GM19438 (cell line): ENCODE measurements at regions not wholly inside any gene's neighbourhood (a gene's known extent, or its start where the extent isn't known, plus 50 kb on each side); places are given as distances from the start of the nearest gene placed in this dataset.

Experiments
- ATAC-seq: cut with Tn5 transposase; IDR thresholded peaks from one replicate; pipeline ENCODE4 v1.9.1; 2021; ENCODE audit warnings: low read depth; ENCODE audit not compliant: unreplicated experiment

DNA sequence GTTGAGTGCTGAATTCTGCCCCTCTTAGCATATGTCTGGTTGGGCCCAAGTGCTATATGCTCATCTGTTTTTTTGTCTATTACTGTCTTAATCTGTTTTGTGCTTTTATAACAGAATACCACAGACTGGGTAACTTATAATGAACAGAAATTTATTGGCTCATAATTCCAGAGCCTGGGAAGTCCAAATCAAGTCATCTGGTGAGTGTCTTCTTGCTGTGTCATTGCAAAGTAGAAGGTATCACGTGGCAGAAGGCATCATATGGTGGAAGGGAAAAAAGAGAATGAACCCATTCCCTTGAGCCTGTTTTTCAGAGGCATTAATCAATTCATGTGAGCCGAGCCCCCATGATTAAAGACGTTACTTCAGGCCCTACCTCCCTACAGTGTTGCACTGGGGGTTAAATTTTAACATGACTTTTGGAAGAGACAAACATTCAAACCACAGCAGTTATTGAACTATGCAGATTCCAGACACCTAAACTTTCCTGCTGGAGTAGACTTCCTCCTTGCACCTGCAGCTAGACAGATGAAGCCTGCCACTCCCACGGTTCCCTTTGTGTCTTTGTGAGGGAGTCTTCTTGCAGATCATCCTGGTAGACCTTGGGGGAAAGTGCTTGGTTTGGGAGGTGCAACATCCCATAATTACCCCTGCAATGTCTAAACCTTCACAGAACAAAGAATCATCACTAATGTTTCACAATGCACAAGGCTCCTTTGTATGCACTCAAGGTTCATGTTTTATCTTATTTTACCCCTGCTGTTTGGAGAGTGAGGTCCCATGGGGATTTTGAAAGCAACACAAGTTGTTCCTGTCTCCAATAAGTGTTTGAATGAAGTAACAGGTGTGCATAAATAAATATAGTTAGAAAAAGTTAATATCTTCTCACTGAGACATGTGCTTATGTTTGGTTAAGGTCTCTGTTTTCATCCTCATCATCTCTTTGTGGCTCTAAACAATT lies 64.7 kb upstream of the XCR1 start:
- no peak for ATAC-seq

DNA sequence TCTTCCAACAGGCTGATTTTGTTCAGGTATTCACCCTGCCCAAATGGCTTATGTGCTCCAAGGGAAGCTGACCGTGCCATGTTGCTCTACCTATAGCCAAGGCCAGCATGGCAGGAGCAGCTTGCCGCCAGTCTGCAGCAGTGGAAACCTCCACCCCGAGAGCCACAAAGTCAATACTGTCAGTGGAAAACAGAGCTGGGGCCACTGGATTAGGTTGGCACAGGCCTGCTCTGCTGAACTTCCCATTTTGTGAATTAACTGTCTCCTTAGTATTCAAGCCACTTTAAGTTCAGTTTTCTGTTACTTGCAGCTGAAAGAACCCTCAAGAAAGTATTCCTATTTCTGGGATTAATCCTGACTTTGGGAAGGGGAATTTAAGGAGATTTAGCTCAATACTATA lies 63.8 kb upstream of the XCR1 start:
- no peak for ATAC-seq

- no peak for ATAC-seq
These were observed 62.9 kb upstream of the XCR1 start for GRCh38 chr3:46090161-46090591.

DNA sequence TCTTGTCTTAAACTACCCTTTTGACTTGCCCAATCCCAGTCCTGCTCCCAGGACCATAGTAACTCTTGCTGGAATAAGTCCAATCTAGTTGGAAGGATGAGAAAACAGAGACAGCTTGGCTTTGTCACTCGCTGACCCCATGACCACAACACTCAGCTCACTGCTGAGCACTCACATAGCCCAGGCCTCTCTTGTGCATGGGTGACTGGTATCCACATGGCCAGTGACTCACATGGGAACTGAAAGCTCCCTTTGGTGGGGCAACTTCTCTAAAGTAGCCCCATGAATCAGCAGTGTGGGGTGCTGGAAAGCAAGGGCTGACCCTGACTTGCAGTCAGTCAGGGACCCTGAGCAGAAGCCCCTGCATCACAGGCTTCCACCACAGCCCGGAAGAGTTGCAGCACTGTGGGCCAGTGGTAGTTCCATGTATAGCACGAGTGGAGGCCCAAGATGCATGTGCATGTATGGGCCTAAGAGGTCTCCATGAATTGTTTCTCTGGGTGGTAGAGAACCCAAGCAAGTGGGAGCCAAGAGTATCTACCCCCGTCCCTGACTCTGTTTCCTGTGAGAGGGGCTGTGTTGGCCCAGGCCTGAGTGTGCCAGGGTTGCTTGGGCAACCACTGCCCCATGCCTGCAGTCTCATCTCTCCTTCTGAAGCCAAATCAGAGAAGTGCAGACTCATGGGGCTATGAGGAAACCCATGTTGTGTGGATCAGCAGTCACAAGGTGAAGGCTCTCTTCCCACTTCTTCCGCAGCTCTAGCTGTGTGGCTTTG lies 62.1 kb upstream of the XCR1 start:
- ATAC-seq: peak; percentile 56

DNA sequence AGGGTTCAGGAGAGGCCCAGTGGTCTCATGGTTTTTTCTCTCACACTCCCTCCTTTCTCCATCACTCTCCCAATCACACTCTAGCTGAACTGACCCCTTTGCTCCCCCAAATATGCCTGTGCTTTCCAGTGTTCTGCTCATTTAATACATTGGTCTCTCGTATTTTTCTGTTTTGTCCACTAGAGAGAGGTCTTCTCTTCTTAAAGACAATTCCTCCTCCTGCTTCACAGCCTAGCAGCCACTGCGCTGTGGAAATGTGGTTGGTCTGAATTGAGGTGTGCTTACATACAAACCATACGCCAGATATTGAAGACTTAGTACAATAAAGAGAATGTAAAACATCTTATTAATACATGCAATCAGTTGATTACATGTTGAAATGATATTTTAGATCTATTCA lies 60.6 kb upstream of the XCR1 start:
- ATAC-seq: no peak

DNA sequence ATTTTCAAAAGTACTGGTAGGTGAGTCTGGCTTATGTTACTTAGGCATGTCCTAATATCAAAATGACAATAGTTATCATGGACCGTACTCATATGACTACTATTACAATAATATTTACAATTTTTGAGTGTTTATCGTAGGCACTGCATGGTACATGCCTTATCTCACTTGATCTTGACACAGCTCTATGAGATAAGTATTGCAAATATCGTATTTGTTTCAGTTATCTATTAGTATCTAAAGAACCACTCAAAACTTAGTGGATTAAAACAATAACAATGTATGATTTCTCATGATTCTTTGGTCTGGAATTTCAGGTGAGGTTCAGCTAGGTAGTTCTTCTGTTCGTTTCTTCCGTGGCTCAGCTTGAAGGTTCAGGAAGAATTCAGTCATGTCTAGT lies 59.7 kb upstream of the XCR1 start:
- ATAC-seq: no peak

- no peak for ATAC-seq
These were observed 58.8 kb upstream of the XCR1 start for GRCh38 chr3:46086083-46086437.

GRCh38 chr3:46085421-46086082 lies 58.3 kb upstream of the XCR1 start:
- ATAC-seq: no peak

DNA sequence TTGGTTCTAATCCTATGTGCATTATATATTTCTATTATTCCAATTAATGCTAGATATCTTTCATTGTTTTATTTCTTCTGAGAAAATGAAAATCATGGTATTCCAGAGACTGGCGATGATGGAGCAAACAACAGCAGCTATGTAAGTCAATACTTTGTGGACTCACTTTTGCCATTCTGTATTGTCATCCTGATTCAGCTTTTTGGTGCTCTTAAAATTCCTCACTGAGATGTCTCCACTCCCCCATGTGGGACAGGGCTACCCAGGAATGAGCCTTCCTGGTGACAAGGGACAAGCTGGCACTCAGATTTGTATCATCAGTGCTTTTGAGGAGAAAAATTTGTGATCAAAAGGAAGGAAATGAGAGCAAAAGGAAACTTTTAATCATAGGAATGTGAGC lies 56.7 kb upstream of the XCR1 start:
- ATAC-seq: no peak

- no peak for ATAC-seq
These were observed 55.6 kb upstream of the XCR1 start for GRCh38 chr3:46082849-46083248.

- ATAC-seq: no peak
These were observed 54.7 kb upstream of the XCR1 start for GRCh38 chr3:46082021-46082420.

- no peak for ATAC-seq
These were observed 53.7 kb upstream of the XCR1 start for GRCh38 chr3:46080969-46081345.

DNA sequence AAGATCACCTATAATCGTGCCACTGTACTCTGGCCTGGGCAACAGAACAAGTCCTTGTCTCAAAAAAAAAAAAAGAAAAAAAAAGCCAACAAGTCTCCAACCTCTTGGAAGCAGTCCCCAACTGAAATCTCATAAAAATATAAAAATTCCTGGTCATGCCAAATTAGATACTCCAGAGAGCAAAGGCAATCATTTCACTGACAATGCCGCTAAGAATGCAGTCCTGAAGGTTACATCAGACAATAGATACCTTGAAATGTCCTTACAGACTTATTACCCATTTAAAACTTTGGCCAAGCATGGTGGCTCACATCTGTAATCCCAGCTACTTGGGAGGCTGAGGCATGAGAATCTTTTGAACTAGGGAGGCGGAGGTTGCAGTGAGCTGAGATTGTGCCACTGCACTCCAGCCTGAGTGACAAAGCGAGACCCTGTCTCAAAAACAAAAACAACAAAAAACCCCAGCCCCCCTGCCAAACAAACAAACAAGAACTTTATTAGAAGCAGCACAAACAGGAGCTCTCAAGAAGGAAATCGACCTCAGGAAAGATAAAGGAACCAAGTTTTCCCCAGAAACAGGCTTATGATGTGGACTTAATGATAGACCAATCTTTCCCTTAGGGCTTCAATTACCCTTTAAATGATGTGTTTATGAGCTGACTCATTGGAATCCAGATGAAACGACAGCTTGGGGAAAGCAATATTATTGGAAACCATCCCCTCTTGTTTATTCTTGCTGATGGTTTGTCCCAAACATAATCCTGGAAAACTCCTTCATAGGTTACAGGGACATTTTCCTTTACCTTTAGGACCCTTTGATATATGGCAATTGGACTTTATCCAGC lies 53.1 kb upstream of the XCR1 start:
- ATAC-seq: no peak

DNA sequence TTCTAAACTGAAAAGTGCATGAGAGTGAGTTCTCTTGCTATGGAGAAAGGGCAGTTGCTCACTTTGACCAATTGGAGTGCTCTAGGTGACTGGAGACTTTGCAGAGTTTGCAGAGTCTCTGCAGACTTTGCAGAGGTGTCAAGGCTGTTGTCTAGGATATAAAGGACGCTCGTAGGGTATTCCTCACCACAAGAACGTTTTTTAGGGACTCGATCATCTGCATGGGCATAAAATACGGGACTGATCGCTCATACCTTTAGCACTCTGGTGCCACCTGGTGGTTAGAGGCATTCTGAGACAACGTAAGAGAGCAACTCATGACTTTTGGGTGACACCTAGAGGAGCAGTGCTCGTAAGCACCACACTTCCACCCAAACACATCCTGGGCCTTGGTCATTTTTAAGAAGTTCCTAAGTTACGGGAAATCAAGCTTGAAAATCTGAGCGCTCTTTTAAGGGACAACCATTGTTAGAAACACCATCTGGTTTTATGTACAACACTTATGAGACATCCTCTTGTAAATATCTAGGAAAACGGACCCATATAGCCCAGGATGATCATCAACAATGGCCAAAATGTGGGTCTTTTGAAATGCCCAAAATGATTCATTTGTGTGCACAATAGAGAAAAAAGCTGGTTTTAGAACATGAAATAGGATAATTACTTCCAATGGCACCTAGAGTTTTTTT lies 51.6 kb upstream of the XCR1 start:
- no peak for ATAC-seq
